ENCODE measurements at regions not wholly inside any gene's neighbourhood (a gene's known extent, or its start where the extent isn't known, plus 50 kb on each side); places are given as distances from the start of the nearest gene placed in this dataset.

DNA sequence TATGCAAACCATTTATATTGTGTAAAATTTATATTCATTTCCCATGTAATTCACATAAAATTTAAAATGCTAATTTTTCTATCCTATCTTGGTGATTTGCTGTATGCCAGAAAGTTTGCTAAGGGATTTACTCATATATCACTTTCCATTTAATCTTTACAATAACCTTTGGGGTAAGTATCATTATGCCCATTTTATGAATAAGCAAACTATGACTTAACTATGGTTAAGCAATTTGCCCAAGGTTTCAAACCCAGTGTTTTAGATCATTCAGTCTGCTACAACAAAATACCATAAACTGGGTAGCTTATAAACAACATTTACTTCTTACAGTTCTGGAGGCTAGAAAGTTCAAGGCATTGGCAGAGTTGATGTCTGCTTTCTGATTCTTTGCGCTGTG, 246.4 kb upstream of the TMEM161B start:
- H3K4me3 ChIP-seq: no peak overlapping the region
- in situ Hi-C loops (cut with MboI) (no loop called here), intact Hi-C loops (cut with micrococcal nuclease; ENCODE audit: unreplicated experiment) (no loop called here)
- CTCF ChIA-PET: no interaction called here
- RAD21 ChIA-PET (ENCODE audit: unreplicated experiment): no interaction called here
- H3K79me2 ChIP-seq (ENCODE audit: control insufficient read depth, insufficient read depth, low read length): no peaks in the 10 kb centered on the region
- 100% methylated on average over 1 of the region's 1 CpG for WGBS (ENCODE audit: insufficient coverage, insufficient replicate concordance, low lambda C conversion rate, missing lambda C conversion rate)
- no peak overlapping the region for H3K4me2 ChIP-seq (ENCODE audit: control insufficient read depth, insufficient read depth)
- no peaks in the 10 kb centered on the region; a peak in 1 of 4 replicates for H3K27me3 ChIP-seq (replicated peaks in 1 of 2; ENCODE audit: control insufficient read depth in 2 of 2, insufficient read depth in 2 of 2, low read length in 1 of 2)
- no peak overlapping the region for H2AFZ ChIP-seq (ENCODE audit: control insufficient read depth, low read depth, low read length)
- no peak for FAIRE-seq
- H4K20me1 ChIP-seq (ENCODE audit: control insufficient read depth, insufficient read depth): no peaks in the 10 kb centered on the region
- no peaks in the 10 kb centered on the region for H3K9me3 ChIP-seq (replicated peaks; ENCODE audit: control insufficient read depth, insufficient read depth, low read length)
- TF ChIP-seq HDAC6 (IDR thresholded peaks at IDR 0.05; ENCODE audit: unreplicated experiment): no peak
- TF ChIP-seq ZNF274 (IDR thresholded peaks at IDR 0.05; ENCODE audit: insufficient read depth, insufficient read length): no peak
- TF ChIP-seq FOXK2 (IDR thresholded peaks at IDR 0.05): no peak
- no peak for TF ChIP-seq CHD2 (IDR thresholded peaks at IDR 0.05; ENCODE audit: borderline replicate concordance, low read depth, low read length)
- TF ChIP-seq SUPT20H (IDR thresholded peaks at IDR 0.05; ENCODE audit: borderline replicate concordance, control insufficient read depth, low read depth, low read length): no peak
- no peak for TF ChIP-seq SMARCA5 (IDR thresholded peaks at IDR 0.05)
- TF ChIP-seq ELK1 (IDR thresholded peaks at IDR 0.05; ENCODE audit: low read depth, low read length): no peak
- no peak for TF ChIP-seq NKRF (conservative IDR thresholded peaks at IDR 0.05)
- TF ChIP-seq RAD21 (IDR thresholded peaks at IDR 0.05; ENCODE audit: insufficient read depth, low read depth, low read length): no peak
- TF ChIP-seq CHD4 (IDR thresholded peaks at IDR 0.05): no peak
- TF ChIP-seq STAT1 (conservative IDR thresholded peaks at IDR 0.05): no peak
- no peak for TF ChIP-seq JUNB (IDR thresholded peaks at IDR 0.05)
- TF ChIP-seq RAD51 (IDR thresholded peaks at IDR 0.05): no peak
- no peak for TF ChIP-seq ZNF207 (IDR thresholded peaks at IDR 0.05; ENCODE audit: borderline replicate concordance)
- TF ChIP-seq EP300 (IDR thresholded peaks at IDR 0.05; ENCODE audit: borderline replicate concordance in 1 of 2, control insufficient read depth in 1 of 2, low read depth in 2 of 2, low read length in 2 of 2): no peak
- BruUV-seq (replicated peaks): no TSS peak
- POLR2A ChIA-PET: no interaction called here
- H3K36me3 ChIP-seq (ENCODE audit: control insufficient read depth in 2 of 2, insufficient read depth in 2 of 2, low read length in 1 of 2): no peaks in the 10 kb centered on the region
- SMC1A ChIA-PET (ENCODE audit: uncharacterized antibody, unreplicated experiment): interaction anchor here (1.3 to 1.5 kb wide), 2 partner anchors 11 to 16 kb away, joined by 3 to 4 read pairs; no protein-coding TSS in a partner anchor
- H3K27ac ChIP-seq (ENCODE audit: control insufficient read depth, insufficient read depth): no peak overlapping the region
- H3K9ac ChIP-seq (ENCODE audit: control insufficient read depth, insufficient read depth, low read length): no peak overlapping the region
- no peak for DNase-seq (ENCODE audit: low read depth, low spot score)
- no peaks in the 10 kb centered on the region for H3K4me1 ChIP-seq (ENCODE audit: control insufficient read depth, insufficient read depth, low read length)
- ATAC-seq: no peak

Data from GM12878 (cell line).